Epithelial cell of esophagus (primary cell): ENCODE measurements at regions not wholly inside any gene's neighbourhood (a gene's known extent, or its start where the extent isn't known, plus 50 kb on each side); places are given as distances from the start of the nearest gene placed in this dataset.

ENCODE experiments used
- DNase-seq: peaks from one replicate; pipeline ENCODE4 v3.0.0; 2010; ENCODE audit warnings: low read depth
- H3K4me3 ChIP-seq: 2 replicates; pipeline ENCODE4 v1.5.1; 2011; ENCODE audit warnings: mild to moderate bottlenecking, low read length, control low read depth
- TF ChIP-seq, protein P1 (sequence below): IDR thresholded peaks from 2 replicates; pipeline ENCODE4 v1.5.1; 2011; ENCODE audit warnings: low read depth, mild to moderate bottlenecking, low read length, control low read depth, inconsistent platforms; ENCODE audit not compliant: insufficient read depth; ENCODE audit errors: missing control alignments

DNA sequence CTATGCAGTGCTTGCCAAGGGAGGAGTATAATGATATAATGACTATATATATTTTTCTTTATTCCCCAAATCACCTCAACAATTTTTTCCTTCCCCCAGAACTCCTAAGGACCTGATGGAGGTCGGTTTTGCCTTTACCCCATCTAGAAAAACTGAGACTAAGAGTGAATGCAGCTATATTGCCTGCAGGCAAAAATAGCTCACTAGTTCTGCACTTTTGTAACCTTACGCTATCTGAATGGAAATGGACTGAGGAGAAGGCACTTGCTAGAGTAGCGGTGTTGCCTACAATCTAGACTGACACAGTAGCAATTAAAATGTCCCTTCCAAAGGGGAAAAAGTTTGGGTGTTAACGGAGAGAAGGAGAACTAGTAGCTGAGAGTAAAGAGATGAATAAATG lies 379.5 kb upstream of the SEMA6D start:
- TF ChIP-seq, protein P1, sequence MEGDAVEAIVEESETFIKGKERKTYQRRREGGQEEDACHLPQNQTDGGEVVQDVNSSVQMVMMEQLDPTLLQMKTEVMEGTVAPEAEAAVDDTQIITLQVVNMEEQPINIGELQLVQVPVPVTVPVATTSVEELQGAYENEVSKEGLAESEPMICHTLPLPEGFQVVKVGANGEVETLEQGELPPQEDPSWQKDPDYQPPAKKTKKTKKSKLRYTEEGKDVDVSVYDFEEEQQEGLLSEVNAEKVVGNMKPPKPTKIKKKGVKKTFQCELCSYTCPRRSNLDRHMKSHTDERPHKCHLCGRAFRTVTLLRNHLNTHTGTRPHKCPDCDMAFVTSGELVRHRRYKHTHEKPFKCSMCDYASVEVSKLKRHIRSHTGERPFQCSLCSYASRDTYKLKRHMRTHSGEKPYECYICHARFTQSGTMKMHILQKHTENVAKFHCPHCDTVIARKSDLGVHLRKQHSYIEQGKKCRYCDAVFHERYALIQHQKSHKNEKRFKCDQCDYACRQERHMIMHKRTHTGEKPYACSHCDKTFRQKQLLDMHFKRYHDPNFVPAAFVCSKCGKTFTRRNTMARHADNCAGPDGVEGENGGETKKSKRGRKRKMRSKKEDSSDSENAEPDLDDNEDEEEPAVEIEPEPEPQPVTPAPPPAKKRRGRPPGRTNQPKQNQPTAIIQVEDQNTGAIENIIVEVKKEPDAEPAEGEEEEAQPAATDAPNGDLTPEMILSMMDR, result no peak
- H3K4me3 ChIP-seq, result no peak overlapping the region
- no peak for DNase-seq

- TF ChIP-seq, protein P1, result no peak
- DNase-seq, result no peak
- no peak overlapping the region for H3K4me3 ChIP-seq
Observed at GRCh38 chr15:47338771-47339170, 378.5 kb upstream of the SEMA6D start.

DNA sequence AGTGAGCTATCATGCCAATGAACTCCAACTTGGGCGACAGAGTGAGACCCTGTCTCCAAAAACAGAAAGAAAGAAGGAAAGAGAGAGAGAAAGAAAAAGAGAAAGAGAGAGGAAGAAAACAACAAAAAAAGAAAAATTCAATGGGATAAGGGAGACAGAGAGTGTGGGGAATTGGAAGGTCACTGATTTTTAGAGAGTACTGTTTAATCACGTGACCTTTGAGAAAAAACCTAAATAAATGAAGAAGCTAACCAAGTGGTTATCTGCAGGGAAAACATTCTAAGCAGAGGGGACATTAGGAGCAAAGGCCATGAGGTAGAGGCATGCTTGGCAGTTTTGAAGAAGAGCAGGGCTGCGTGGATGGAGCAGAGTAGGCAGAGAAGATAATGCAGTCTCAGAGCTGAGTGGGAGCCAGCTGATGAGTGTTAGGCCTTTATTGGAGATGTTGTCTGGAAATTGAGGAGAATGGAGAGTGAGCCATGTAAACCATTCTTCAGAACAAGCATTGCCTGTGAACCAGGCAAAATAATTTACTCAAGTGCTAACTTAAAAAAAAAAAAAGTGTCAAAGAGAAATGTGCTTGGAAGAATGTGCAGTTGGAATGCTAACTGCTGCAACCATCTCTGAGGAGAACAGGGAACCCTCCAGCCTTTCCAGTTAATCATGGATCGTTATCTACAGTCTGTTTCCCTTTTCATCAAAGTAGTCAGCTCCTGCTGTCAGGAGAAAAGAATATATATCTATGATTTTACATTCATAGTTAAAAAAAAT lies 377.3 kb upstream of the SEMA6D start:
- no peak overlapping the region for H3K4me3 ChIP-seq
- DNase-seq, result no peak
- TF ChIP-seq, protein P1, result no peak

- TF ChIP-seq, protein P1, result no peak
- DNase-seq, result no peak
- no peak overlapping the region for H3K4me3 ChIP-seq
Observed at GRCh38 chr15:47340571-47340920, 376.8 kb upstream of the SEMA6D start.

DNA sequence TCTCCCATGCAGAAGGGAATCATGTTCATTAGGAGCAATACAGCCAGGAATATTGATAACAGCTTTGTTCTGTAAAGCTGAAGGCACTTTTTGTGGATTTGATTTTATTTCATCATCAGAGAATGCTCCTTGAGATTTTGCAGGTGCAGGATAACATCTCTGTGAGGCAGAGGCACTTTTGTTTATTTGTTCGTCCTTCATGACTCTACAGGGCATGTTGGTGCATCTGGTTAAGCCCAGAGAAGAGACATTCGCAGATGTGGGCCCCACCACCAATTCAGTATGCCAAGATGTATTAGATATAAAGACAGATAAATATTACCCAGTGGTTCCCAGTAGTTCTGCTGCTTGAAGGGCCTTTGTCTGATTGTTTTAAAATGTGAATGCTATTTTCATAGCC lies 368.1 kb upstream of the SEMA6D start:
- H3K4me3 ChIP-seq, result no peak overlapping the region
- DNase-seq, result no peak
- TF ChIP-seq, protein P1, result no peak

GRCh38 chr15:47351501-47351900 lies 365.8 kb upstream of the SEMA6D start:
- H3K4me3 ChIP-seq, result no peak overlapping the region
- DNase-seq, result peak; percentile 74
- TF ChIP-seq, protein P1, result no peak

DNA sequence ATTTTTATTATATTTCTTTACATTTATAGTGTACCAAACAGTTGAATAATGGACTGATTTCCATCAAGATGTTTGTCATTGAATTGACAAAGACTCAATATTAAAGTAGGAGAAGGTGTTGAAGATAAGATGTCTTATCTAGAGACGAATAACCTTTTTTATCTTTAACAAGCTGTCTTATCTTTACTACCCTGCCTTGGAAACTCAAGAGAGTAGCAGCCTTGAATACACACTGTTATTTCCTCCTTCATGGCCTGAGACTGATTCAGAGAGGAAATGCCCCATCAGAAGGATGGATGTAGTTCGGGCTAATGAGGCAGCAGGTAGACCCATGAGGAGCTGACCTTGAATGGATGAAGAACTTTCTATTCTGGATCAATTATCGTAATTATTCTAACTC lies 365.1 kb upstream of the SEMA6D start:
- DNase-seq, result no peak
- H3K4me3 ChIP-seq, result no peak overlapping the region
- TF ChIP-seq, protein P1, result no peak
